ENCODE measurements at regions not wholly inside any gene's neighbourhood (a gene's known extent, or its start where the extent isn't known, plus 50 kb on each side); places are given as distances from the start of the nearest gene placed in this dataset.

- no peak for TF ChIP-seq CTCF (IDR thresholded peaks at IDR 0.05)
- no peak for TF ChIP-seq EP300 (IDR thresholded peaks at IDR 0.05)
Observed at GRCh38 chr21:39046236-39046916, 136.9 kb downstream of the PSMG1 start.
